Activated naive CD4-positive, alpha-beta T cell treated with anti-CD3 and anti-CD28 coated beads, Interleukin-2, amount 50 U/mL, for 24 hours (primary cell): ENCODE measurements at regions not wholly inside any gene's neighbourhood (a gene's known extent, or its start where the extent isn't known, plus 50 kb on each side); places are given as distances from the start of the nearest gene placed in this dataset.
"Not testable (repeated sequence)": the region's sequence is repeated elsewhere in the genome, so short reads cannot be mapped to it uniquely, and the experiment has no call there.

Experiments
- H3K27ac Mint-ChIP-seq: one replicate; pipeline ENCODE4 v1.8.0; 2021; ENCODE audit warnings: mild to moderate bottlenecking, mixed read lengths
- H3K27me3 Mint-ChIP-seq: one replicate; pipeline ENCODE4 v1.8.0; 2021; ENCODE audit warnings: mixed read lengths
- H3K36me3 Mint-ChIP-seq: one replicate; pipeline ENCODE4 v1.8.0; 2021; ENCODE audit warnings: mixed read lengths
- H3K4me1 Mint-ChIP-seq: one replicate; pipeline ENCODE4 v1.8.0; 2021; ENCODE audit warnings: mixed read lengths
- H3K4me3 Mint-ChIP-seq: one replicate; pipeline ENCODE4 v1.8.0; 2021; ENCODE audit warnings: mild to moderate bottlenecking, mixed read lengths
- H3K9me3 Mint-ChIP-seq: one replicate; pipeline ENCODE4 v1.8.0; 2021; ENCODE audit warnings: mixed read lengths

DNA sequence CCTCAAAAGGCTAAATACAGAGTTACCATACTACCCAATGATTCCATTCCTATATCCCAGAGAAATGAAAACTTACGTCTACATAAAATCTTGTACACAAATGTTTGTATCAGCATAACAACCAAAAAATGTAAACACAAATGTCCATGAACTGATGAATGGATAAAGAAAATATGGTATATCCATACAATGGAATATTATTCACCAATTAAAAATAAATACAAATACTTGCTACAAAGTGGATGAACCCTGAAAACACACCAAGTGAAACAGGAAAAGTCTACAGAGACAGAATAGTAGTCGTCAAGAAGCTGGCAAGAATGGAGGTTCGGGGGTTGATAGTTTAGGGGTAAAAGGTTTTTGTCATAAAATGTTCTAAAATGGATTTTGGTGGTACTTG, 54.0 kb upstream of the ANKRD28 start:
- Mint-ChIP-seq H3K27ac (no peak overlapping the region), H3K4me3 (no peak overlapping the region), H3K9me3 (no peaks in the 10 kb centered on the region), H3K27me3 (no peaks in the 10 kb centered on the region), H3K36me3 (peaks cover 16% of the 10 kb centered on the region), H3K4me1 (peaks cover 29% of the 10 kb centered on the region)

DNA sequence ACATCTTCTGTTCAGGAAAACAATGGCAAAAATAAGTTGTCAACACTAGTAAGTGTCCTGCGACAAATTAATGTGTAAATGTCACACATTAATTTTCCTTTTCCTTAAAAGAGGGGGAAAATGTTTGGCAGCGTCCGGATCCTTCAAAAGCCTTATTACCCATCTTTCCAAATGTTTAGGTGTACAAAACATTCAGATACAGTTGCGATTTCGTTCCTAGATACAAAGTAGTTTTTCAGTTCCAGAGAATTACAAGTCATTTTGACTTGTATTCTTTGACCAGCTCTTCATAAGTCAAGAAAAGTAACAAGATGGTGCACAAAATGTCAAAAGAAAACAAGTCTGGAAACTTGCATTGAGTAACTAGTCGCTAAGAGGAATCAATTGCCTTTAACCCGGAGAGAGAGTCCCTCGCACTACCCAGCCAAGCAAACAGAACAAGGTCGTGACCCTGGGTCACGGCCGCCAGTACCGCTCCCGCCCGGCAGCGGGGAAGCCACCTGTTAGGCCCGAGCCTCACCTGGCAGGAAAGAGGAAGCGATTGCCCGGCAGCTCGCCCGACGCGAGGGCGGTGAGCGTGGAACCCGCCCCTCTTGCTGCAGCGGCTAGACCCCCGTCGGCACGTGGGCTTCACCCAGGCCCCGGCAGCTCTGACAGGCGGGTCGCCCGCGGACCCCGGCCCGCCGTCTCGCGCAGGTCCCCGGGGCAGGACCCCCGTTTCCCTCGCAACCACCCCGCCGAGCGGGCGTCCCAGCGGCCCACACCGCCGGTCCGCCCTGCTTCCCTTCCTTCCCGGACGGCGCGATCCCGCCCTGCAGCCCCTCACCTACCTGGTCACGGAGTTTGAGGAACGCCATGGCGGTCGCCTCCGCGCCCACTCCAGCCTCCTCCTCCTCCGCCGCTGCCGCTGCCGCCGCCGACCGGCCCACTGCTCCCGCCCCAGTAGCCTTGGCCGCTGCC, 61.0 kb upstream of the ANKRD28 start:
- H3K4me3 Mint-ChIP-seq: peak overlapping the region; percentile 95
- H3K27me3 Mint-ChIP-seq: no peaks in the 10 kb centered on the region
- H3K27ac Mint-ChIP-seq: peak overlapping the region; percentile 89
- H3K36me3 Mint-ChIP-seq: peaks cover 8% of the 10 kb centered on the region
- H3K4me1 Mint-ChIP-seq: peaks cover 38% of the 10 kb centered on the region
- no peaks in the 10 kb centered on the region for H3K9me3 Mint-ChIP-seq

DNA sequence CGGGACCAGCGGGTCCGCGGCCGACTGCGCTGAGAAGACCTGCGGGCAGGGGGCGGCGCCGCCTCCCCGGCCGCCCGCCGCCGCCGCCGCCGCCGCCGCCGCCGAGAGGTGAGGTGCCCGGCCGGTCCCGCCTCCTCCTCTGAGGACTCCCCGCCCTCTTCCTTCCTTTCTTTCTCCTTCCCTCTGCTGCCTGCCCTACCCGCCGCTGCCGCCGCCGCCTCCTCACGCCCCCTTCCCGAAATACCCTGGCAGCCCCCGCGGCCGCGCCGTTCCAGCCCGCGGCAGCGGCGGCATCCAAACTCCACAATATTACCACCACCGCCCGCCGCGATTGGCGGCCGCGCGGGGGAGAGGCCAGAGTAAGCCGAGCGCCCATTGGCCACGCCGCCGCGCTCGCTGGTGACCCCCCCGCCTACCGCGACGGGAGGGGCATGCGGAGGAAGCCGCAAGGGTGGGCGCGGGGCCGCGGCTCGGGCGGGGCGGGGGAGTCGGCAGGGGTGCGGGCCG, 61.8 kb upstream of the ANKRD28 start:
- Mint-ChIP-seq H3K9me3 (no peaks in the 10 kb centered on the region), H3K36me3 (peaks cover 3% of the 10 kb centered on the region), H3K27me3 (no peaks in the 10 kb centered on the region), H3K4me3 (peak overlapping the region; percentile 92), H3K4me1 (peaks cover 38% of the 10 kb centered on the region), H3K27ac (peak overlapping the region; percentile 91)

DNA sequence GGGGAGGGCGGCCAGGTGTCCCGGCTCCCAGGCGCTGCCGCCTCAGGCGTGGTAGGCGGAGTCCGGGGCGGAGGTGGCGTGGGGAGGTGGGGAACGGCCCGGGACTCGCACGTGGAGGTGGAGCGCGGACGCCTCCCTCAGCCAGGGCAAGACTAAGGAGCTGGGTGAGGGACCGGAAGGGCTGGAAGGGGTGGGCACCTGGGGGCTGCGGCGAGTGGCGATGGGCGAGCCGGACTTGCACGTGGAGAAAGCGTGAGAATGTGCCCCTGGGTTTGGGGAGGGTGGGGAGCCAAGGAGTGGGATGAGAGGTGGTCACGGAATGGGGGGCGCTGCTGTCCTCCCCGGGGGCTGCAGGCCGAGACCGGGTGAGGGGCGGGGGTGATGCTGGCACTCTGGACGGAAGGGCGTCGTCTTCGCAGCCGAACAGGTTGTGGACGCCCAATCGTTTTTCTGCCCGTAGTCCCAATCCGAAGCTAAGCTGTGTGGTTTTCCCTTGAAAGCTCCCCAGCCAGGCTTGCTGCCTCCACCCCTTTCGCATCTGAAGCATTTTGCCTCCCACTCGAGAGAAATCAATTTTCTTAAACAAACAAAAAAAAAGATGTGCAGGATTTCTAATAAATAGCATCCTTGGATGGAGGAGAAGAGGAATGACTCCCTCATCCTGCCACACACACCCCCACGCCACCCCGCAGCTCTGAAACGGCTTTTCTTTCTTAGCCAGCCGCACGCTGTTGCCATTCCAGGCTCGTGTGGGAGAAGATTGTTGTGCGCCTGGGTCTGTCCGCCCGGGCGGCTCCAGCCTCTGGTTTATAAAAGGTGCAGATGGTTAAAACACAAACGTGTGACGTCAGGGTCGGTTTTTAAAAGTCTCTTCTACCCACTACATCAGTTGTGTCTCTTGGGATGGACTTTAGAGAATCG, 62.5 kb upstream of the ANKRD28 start:
- peaks cover 35% of the 10 kb centered on the region for H3K4me1 Mint-ChIP-seq
- no peaks in the 10 kb centered on the region for H3K27me3 Mint-ChIP-seq
- peaks cover under 1% of the 10 kb centered on the region for H3K36me3 Mint-ChIP-seq
- H3K4me3 Mint-ChIP-seq: peak overlapping the region; percentile 82
- H3K27ac Mint-ChIP-seq: peak overlapping the region; percentile 85
- no peaks in the 10 kb centered on the region for H3K9me3 Mint-ChIP-seq

DNA sequence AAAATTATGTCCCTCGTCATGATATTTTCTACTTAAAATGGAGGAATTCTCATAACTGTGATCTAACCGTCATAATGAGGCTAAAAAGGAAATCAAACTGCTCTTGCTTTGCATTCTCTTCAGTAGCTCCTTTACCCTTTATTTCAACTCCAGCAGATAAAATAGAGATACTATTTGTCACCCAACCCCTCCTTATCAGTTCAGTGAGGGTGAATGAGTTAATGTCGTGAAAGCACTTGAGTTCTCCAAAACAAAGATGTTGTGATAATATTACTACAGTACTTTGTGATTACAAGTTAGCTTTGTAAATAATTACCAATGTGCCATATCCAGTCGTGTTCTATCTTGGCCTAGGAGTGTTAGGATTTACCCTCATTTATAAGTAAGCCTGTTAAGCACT, 63.4 kb upstream of the ANKRD28 start:
- H3K4me1 Mint-ChIP-seq: peaks cover 31% of the 10 kb centered on the region
- H3K27me3 Mint-ChIP-seq: peaks cover under 1% of the 10 kb centered on the region
- no peaks in the 10 kb centered on the region for H3K9me3 Mint-ChIP-seq
- H3K27ac Mint-ChIP-seq: no peak overlapping the region
- H3K4me3 Mint-ChIP-seq: peak overlapping the region; percentile 82
- H3K36me3 Mint-ChIP-seq: no peaks in the 10 kb centered on the region

DNA sequence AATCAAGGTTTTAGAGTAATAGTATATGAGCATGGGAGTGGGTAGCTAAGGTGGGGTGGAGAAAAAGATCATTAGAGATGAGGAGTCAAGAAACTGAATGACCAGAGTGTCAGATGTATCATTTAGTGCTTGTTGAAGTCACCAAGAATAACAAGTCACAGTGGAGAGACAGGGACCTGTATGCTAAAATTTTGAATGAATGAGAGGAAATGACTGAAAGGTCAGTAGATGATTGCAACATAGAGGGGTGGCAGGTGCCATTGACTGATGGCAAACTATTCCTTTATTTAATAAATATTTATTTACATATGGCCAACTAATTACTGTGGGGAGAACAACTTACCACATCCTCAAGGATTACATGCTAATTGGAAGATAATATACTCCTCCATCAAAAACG, 75.0 kb upstream of the ANKRD28 start:
- Mint-ChIP-seq H3K9me3 (no peaks in the 10 kb centered on the region), H3K27me3 (peaks cover 2% of the 10 kb centered on the region), H3K36me3 (no peaks in the 10 kb centered on the region), H3K4me3 (no peak overlapping the region), H3K27ac (no peak overlapping the region), H3K4me1 (no peaks in the 10 kb centered on the region)

DNA sequence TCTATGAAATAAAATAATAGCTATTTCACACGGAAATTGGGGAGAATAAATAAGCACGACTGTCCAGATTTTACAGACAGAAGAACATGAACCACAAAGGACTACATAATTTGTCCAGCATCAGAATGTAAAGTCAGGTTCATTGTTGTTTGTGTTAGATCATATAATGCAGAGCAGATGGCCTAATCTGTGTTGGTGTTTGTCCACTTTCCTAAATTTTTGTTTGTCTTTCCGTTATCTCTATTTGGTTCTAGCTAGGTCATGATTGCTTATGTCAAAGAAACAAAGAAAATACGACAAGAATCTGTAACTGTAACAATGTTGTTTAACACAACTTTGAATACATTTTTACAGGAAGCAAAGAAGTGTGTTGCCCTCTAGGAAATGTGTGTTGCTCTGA, 75.6 kb upstream of the ANKRD28 start:
- H3K27me3 Mint-ChIP-seq: peaks cover 2% of the 10 kb centered on the region
- no peaks in the 10 kb centered on the region for H3K9me3 Mint-ChIP-seq
- no peaks in the 10 kb centered on the region for H3K36me3 Mint-ChIP-seq
- H3K4me1 Mint-ChIP-seq: no peaks in the 10 kb centered on the region
- H3K27ac Mint-ChIP-seq: no peak overlapping the region
- H3K4me3 Mint-ChIP-seq: no peak overlapping the region

DNA sequence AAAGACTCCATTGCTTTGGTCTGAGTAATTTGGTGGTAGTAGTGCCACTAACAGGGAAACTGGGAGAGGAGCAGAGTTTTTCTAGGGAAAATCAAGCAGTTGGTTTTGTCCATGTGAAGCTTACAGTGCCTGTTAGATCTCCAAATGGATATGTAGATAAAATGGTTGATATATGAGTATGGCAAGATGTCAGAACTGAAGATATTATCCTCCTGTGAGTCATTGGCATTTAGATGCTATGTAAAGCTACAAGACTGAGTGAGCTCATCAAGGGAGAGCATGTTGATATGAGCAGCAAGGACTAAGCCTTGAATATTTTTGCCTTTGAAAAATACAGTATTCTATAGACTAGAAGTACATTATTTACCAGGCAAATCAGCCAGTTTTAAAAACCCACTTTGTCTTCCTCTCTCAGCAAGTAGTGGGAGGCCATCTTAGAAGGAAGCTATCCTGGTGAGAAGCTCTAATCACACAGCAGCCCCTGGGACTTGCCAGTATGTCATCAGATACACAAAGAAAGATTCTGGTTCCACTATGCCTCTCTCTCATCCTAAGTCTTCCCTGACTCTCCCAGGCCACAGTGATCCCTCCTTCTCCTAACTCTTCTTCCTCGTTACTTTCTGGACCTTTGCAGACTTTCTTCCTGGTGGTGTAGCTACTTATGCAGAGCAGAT, 77.4 kb upstream of the ANKRD28 start:
- Mint-ChIP-seq H3K9me3 (no peaks in the 10 kb centered on the region), H3K36me3 (no peaks in the 10 kb centered on the region), H3K4me3 (no peak overlapping the region), H3K4me1 (no peaks in the 10 kb centered on the region), H3K27ac (no peak overlapping the region), H3K27me3 (no peaks in the 10 kb centered on the region)

DNA sequence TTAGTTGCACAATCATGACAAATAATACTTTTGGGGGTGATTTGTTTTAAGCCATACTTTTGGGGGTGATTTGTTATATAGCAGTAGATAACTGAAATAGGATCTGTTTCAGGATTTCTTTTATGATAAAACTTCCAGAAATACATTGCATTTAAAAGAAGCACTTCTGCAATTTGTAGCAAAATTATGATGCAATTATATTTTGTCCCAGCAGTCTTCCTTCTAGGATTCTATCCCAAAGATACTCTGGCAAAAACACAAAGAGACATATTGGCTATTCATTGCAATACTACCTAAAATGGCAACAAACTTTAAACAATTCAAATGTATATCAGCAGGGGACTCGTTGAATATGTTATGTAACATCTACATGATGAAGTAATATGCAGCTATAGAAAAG, 78.9 kb upstream of the ANKRD28 start:
- Mint-ChIP-seq H3K9me3 (no peaks in the 10 kb centered on the region), H3K4me1 (no peaks in the 10 kb centered on the region), H3K27me3 (no peaks in the 10 kb centered on the region), H3K27ac (no peak overlapping the region), H3K4me3 (no peak overlapping the region), H3K36me3 (no peaks in the 10 kb centered on the region)

DNA sequence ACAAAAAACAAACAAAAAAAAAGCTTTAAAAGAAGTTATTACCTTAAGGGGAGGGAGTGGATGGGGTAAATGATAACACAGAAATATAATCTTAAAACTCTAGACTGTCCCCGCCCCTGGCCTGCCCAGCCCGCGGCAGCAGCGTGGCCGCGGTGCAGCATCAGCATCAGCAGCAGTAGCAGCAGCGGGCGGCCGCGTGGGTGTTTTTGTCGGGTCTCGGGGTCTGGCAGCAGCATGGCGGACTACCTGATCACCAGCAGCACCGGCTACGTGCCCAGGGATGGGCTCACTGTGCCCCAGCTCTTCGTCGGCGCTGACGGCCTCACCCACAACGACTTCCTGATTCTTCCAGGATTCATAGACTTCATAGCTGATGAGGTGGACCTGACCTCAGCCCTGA, 80.0 kb upstream of the ANKRD28 start:
- no peak overlapping the region for H3K4me3 Mint-ChIP-seq
- no peaks in the 10 kb centered on the region for H3K27me3 Mint-ChIP-seq
- no peaks in the 10 kb centered on the region for H3K4me1 Mint-ChIP-seq
- H3K9me3 Mint-ChIP-seq: no peaks in the 10 kb centered on the region
- H3K27ac Mint-ChIP-seq: no peak overlapping the region
- no peaks in the 10 kb centered on the region for H3K36me3 Mint-ChIP-seq

DNA sequence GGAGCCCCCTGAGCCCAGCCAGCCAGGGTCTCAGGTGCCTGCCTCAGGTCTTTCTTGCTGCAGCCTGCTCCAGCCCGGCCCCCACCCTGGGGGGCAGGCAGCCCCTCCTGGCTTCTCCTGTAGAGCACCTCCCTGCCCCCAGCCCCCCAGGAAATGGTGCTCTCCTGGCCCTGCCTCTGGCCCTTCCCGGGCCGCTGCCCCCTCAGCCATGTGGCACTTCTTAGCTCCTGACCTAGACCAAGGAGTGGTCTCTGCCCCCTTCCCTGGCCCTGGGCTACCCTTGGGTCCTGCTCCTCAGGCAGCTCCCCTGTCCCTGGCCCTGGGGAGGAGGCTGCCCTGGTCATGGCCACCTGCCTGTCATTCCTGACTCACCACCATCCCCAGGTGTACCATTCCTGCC, 82.0 kb upstream of the ANKRD28 start:
- not testable (repeated sequence) for H3K4me3 Mint-ChIP-seq, H3K27me3 Mint-ChIP-seq, H3K36me3 Mint-ChIP-seq, H3K4me1 Mint-ChIP-seq, H3K27ac Mint-ChIP-seq, H3K9me3 Mint-ChIP-seq

DNA sequence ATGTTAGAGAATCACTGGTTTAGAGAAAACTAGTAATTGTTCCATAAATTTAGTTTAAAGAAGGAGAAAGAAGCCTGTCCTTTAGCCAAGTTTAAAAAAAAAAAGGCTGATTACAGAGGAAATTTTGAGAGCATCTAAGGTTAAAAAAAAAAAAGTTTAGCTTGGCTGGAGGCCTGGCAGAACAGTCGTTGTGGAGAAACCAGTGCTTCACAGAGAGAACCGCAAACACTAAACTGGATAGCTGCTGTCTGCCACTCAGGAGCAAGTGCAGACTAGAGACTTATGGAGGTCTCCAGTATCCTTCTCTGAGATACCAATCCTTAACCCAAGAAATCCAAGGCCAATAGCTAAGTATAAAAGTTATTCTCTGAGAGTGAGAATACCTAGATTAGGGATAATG, 84.8 kb upstream of the ANKRD28 start:
- Mint-ChIP-seq H3K27ac (no peak overlapping the region), H3K36me3 (peaks cover 1% of the 10 kb centered on the region)

DNA sequence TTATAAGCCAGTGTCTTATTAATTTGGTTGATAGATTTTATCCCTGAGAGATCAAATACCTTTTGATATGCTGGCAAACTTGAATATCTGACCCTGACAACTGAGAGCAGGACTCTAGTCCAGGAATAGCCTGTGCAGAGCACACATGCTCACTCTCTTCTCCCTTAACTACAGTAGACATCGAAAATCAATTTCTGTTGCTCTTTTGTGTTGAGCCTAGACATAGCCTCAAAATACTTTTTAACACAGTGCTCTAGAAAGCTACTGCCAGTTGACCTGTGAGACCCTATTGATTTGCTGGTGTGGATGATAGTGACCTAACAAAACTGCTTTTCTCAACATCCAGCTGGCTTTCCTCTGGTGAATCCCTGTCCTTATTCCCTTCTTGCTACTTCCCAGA, 86.4 kb upstream of the ANKRD28 start:
- Mint-ChIP-seq H3K36me3 (peaks cover 1% of the 10 kb centered on the region), H3K9me3 (peaks cover 11% of the 10 kb centered on the region), H3K4me1 (no peaks in the 10 kb centered on the region), H3K27me3 (peaks cover 1% of the 10 kb centered on the region), H3K27ac (no peak overlapping the region), H3K4me3 (no peak overlapping the region)

More for the DNA sequence above, 84.8 kb upstream of the ANKRD28 start:
- Mint-ChIP-seq H3K27me3 (peaks cover 1% of the 10 kb centered on the region), H3K9me3 (peaks cover 11% of the 10 kb centered on the region), H3K4me1 (no peaks in the 10 kb centered on the region), H3K4me3 (no peak overlapping the region)

DNA sequence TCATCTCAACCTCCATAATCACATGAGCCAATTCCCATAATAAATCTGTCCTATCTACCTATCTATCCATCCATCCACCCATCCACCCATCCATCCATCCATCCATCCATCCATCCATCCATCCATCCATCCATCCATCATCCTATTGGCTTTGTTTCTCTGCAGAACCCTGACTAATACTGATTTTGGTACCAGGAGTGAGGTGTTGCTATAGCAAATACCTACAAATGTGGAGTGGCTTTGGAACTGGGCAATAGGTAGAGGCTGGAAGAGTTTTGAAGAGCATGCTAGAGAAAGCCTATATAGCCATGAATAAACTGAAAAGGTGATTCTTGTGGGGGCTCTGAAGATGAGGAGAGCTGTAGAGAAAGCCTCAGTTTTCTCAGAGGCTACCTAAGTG, 88.7 kb upstream of the ANKRD28 start:
- Mint-ChIP-seq H3K27ac (no peak overlapping the region), H3K27me3 (peaks cover 2% of the 10 kb centered on the region), H3K36me3 (peaks cover 1% of the 10 kb centered on the region), H3K4me3 (no peak overlapping the region), H3K9me3 (peaks cover 11% of the 10 kb centered on the region), H3K4me1 (no peaks in the 10 kb centered on the region)

DNA sequence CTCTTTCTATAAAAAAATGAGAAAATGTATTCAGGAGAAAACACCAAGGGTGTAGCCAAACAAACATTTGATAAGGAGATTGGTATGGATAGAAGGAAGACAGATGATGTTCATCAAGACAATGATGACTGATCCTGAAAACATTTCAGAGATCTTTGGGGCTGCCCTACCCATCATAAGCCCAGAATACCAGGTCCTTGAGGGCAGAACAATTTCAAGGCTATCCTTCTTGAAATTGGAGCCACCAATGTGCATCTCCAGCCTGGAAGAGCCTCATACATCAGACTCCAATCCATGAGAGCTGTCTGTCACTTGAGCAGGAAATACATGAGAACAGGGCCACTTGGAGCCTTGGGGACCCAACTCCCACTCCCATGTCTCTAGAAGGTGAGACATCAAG, 89.5 kb upstream of the ANKRD28 start:
- H3K4me3 Mint-ChIP-seq: no peak overlapping the region
- peaks cover 11% of the 10 kb centered on the region for H3K9me3 Mint-ChIP-seq

More for the DNA sequence above, 89.5 kb upstream of the ANKRD28 start:
- Mint-ChIP-seq H3K4me1 (no peaks in the 10 kb centered on the region), H3K27ac (no peak overlapping the region), H3K27me3 (peaks cover 2% of the 10 kb centered on the region), H3K36me3 (peaks cover 1% of the 10 kb centered on the region)
